ENCODE measurements at regions not wholly inside any gene's neighbourhood (a gene's known extent, or its start where the extent isn't known, plus 50 kb on each side); places are given as distances from the start of the nearest gene placed in this dataset.
"Not testable (repeated sequence)": the region's sequence is repeated elsewhere in the genome, so short reads cannot be mapped to it uniquely, and the experiment has no call there.

- no peak for DNase-seq (ENCODE audit: low spot score)
Observed at GRCh38 chr7:106376026-106376799, 91.4 kb upstream of the NAMPT start.

- DNase-seq (ENCODE audit: low spot score) = no peak
Observed at GRCh38 chr7:106375499-106375898, 90.7 kb upstream of the NAMPT start.

GRCh38 chr7:106374437-106374836 is 89.7 kb upstream of the NAMPT start:
- no peak for DNase-seq (ENCODE audit: low spot score)

- no peak for DNase-seq (ENCODE audit: low spot score)
Observed at GRCh38 chr7:106372595-106373318, 88.0 kb upstream of the NAMPT start.

DNA sequence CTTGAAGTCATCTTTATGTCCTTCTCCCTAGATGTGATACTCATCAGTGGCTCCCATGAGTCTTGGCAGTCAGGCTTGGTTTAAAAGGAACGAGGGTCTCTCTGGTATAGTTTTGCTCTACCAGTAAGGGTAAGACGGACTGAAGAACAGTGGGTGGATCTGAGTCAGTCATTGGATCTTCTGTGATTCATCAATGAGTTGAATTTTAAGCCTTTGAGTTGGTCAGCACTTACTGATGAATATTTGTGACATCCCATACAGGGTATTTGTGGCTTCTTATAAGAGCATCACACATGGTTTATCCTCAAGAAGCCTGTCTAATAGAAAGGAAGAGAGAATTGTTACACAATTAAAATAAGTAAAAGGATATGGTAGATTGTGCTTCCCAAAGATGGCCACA is 87.3 kb upstream of the NAMPT start:
- no peak for DNase-seq (ENCODE audit: low spot score)

GRCh38 chr7:106371629-106372028 is 86.8 kb upstream of the NAMPT start:
- no peak for DNase-seq (ENCODE audit: low spot score)

GRCh38 chr7:106370542-106370941 is 85.8 kb upstream of the NAMPT start:
- DNase-seq (ENCODE audit: low spot score) = no peak

GRCh38 chr7:106369816-106370215 is 85.0 kb upstream of the NAMPT start:
- peak; percentile 10 for DNase-seq (ENCODE audit: low spot score)

GRCh38 chr7:106369352-106369751 is 84.6 kb upstream of the NAMPT start:
- DNase-seq (ENCODE audit: low spot score) = peak; percentile 74

DNA sequence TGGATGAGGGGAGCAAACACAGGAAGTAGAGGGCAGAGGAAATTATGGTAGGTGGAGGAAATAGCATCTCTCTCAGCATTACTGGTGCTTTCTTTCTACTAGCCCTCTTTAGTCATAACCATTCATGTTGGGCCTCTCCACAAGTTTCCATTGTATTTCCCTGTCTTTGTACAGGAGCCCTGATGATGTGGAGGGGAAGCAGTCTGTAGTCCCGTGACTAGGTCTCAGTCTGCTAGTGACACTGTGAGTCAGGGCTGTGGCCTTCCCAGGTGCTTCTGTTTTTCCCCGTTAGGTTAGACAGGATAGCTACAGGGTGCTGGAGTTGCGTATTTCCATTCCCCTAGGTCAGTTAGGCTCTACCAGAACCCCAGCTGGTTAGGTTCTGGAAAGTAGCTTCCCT is 82.9 kb upstream of the NAMPT start:
- no peak for DNase-seq (ENCODE audit: low spot score)

- DNase-seq (ENCODE audit: low spot score) = peak; percentile 50
Observed at GRCh38 chr7:106367018-106367420, 82.2 kb upstream of the NAMPT start.

- no peak for DNase-seq (ENCODE audit: low spot score)
Observed at GRCh38 chr7:106365252-106366005, 80.6 kb upstream of the NAMPT start.

GRCh38 chr7:106362507-106362906 is 77.7 kb upstream of the NAMPT start:
- not testable (repeated sequence) for DNase-seq (ENCODE audit: low spot score)

GRCh38 chr7:106358103-106358663 is 73.4 kb upstream of the NAMPT start:
- DNase-seq (ENCODE audit: low spot score) = no peak

- no peak for DNase-seq (ENCODE audit: low spot score)
Observed at GRCh38 chr7:106357675-106358074, 72.9 kb upstream of the NAMPT start.

DNA sequence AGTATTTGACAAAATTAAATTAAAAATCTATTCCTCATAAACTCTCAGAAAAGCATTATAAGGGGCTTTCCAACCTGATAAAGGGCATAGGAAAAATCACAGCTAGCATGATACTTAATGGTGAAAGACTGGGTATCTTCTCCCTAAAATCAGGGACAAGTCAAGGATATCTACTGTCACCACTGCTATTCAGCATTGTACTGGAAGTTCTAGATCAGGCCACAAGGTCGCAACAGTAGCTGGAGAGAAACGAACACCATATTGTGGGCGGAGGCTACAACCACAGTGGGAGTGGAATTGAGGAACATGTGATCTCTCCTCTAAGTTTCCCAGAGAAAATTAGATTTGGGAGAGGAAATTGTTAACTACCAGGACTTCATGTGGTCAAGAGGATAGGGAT is 70.0 kb upstream of the NAMPT start:
- DNase-seq (ENCODE audit: low spot score) = no peak

DNA sequence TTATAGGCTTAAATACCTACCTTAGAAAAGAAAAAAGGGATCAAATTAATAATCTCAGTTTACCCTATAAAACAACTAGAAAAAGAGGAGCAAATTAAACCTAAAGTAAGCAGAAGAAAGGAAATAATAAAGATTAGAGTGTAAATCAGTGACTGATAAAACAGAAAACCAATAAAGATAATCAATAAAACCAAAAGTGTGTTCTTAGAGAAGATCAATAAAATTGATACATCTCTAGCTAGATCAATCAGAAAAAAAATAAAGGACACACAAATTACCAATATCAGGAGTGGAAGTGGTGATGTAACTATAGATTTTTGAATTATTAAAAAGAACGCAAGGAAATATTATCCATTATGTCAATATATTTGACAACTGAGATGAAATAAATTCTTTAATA is 69.2 kb upstream of the NAMPT start:
- no peak for DNase-seq (ENCODE audit: low spot score)

DNA sequence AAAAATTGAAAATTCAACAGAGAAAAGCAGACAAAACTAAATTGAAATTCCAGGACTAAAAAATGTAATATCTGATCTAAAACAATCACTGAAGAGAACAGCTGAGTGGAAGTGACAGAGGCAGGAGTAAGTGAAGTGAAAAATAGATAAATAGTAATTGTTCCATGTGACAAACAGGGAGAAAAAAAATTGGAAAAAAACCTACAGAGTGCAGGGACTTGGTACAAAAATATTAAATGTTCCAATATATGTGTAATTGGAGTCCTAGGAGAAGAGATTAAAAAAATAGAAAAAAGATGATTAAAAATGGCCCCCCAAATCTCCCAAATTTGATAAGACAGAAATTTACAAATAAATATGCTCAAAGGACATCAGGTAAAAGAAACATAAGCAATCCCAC is 63.4 kb upstream of the NAMPT start:
- no peak for DNase-seq (ENCODE audit: low spot score)

DNA sequence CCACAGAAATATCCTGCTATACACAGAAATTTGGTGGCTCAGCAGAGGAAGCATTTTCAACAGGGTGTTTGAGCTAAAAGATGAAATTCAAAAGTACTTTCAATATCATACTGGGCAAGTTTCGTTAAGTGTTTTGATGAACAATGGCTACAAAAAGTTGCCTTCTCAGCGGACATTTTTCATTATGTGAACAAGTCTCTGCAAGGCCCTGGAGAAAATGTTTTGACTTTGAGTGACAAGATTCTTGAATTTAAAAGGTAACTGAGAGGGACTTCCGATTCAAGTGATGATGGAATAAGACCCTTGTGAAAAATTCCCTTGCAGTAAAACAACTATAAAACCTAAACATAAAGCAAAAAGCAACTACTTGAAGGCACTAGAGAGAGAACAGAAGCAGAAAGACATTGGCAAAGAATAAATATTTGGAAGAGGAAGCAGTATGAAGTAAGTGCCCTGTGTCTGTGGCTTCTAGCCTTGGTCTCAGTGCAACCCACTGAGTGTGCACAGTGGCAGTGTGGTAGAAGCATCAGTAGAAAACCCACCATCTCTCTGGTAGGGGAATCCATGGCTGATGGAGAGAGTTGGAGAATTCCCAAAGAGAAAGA is 62.5 kb upstream of the NAMPT start:
- DNase-seq (ENCODE audit: low spot score) = no peak

DNA sequence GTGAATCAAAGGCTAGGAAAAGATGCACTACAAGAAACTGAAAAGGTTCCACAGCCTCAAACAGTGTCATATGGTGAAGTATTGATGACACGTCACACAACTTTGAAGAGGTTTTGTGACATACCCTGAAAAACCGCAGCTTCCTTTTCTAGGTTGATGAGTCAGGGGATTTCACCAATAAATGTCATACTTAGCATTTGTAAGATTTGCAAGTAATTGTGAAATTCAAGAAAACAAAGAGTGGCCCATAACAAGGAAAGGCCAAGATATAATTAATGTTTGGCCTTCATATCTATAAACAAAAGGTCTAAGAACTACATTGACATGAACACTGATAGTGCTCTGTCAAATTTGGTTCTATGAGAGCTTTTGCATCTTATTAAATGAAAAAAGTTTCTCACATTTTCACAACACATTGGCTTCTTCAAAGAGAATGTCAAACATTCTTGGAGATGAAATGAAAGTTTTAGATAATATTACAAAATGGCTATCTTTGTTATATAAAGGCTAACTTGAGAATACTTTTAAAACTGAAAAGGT is 62.0 kb upstream of the NAMPT start:
- peak; percentile 77 for DNase-seq (ENCODE audit: low spot score)

GRCh38 chr7:106346167-106346677 is 61.4 kb upstream of the NAMPT start:
- DNase-seq (ENCODE audit: low spot score) = no peak

Measured in AG08395 (cell line).